ENCODE measurements at regions not wholly inside any gene's neighbourhood (a gene's known extent, or its start where the extent isn't known, plus 50 kb on each side); places are given as distances from the start of the nearest gene placed in this dataset.

- TF ChIP-seq, protein P1, sequence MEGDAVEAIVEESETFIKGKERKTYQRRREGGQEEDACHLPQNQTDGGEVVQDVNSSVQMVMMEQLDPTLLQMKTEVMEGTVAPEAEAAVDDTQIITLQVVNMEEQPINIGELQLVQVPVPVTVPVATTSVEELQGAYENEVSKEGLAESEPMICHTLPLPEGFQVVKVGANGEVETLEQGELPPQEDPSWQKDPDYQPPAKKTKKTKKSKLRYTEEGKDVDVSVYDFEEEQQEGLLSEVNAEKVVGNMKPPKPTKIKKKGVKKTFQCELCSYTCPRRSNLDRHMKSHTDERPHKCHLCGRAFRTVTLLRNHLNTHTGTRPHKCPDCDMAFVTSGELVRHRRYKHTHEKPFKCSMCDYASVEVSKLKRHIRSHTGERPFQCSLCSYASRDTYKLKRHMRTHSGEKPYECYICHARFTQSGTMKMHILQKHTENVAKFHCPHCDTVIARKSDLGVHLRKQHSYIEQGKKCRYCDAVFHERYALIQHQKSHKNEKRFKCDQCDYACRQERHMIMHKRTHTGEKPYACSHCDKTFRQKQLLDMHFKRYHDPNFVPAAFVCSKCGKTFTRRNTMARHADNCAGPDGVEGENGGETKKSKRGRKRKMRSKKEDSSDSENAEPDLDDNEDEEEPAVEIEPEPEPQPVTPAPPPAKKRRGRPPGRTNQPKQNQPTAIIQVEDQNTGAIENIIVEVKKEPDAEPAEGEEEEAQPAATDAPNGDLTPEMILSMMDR (IDR thresholded peaks at IDR 0.05): no peak
- TF ChIP-seq POLR2A (IDR thresholded peaks at IDR 0.05) (no peak), POLR2AphosphoS5 (IDR thresholded peaks at IDR 0.05) (no peak)
These were observed 220.5 kb upstream of the FOXN3 start for GRCh38 chr14:89637581-89637980.
